ENCODE measurements at regions not wholly inside any gene's neighbourhood (a gene's known extent, or its start where the extent isn't known, plus 50 kb on each side); places are given as distances from the start of the nearest gene placed in this dataset.

GRCh38 chr10:5303504-5303903, 61.3 kb upstream of the UCN3 start:
- TF ChIP-seq FOXM1 (IDR thresholded peaks at IDR 0.05; ENCODE audit: borderline replicate concordance) (no peak), FOXA1 (IDR thresholded peaks at IDR 0.05) (no peak), ELF4 (IDR thresholded peaks at IDR 0.05) (no peak), FOXK2 (IDR thresholded peaks at IDR 0.05) (no peak), SUZ12 (IDR thresholded peaks at IDR 0.05) (no peak), BHLHE40 (IDR thresholded peaks at IDR 0.05; ENCODE audit: borderline replicate concordance) (no peak), HDGF (IDR thresholded peaks at IDR 0.05; ENCODE audit: borderline replicate concordance) (no peak), ZNF384 (IDR thresholded peaks at IDR 0.05) (no peak)
